Neuronal stem cell (in vitro differentiated cells): ENCODE measurements at regions not wholly inside any gene's neighbourhood (a gene's known extent, or its start where the extent isn't known, plus 50 kb on each side); places are given as distances from the start of the nearest gene placed in this dataset.
"Not testable (repeated sequence)": the region's sequence is repeated elsewhere in the genome, so short reads cannot be mapped to it uniquely, and the experiment has no call there.

Experiments
- DNase-seq: peaks from one replicate; pipeline ENCODE4 v3.0.0-alpha.2; 2013; ENCODE audit warnings: low spot score
- H2AFZ ChIP-seq: one replicate; pipeline ENCODE4 v1.6.1; 2013; ENCODE audit warnings: mild to moderate bottlenecking, low read length, inconsistent platforms
- H2AK5ac ChIP-seq: 2 replicates; pipeline ENCODE4 v1.6.1; 2013; ENCODE audit warnings: low read depth, mild to moderate bottlenecking, inconsistent platforms, low read length, moderate library complexity, mixed read lengths
- H2BK120ac ChIP-seq: 2 replicates; pipeline ENCODE4 v1.6.1; 2013; ENCODE audit warnings: low read depth, mild to moderate bottlenecking, inconsistent platforms, low read length, moderate library complexity, mixed read lengths
- H2BK12ac ChIP-seq: one replicate; pipeline ENCODE4 v1.6.1; 2013; ENCODE audit warnings: low read length, inconsistent platforms
- H2BK15ac ChIP-seq: 2 replicates; pipeline ENCODE4 v1.6.1; 2013; ENCODE audit warnings: mild to moderate bottlenecking, low read length, inconsistent platforms, mixed read lengths
- H2BK5ac ChIP-seq: one replicate; pipeline ENCODE4 v1.6.1; 2013; ENCODE audit warnings: inconsistent platforms, mild to moderate bottlenecking, low read length, moderate library complexity
- H3K14ac ChIP-seq: one replicate; pipeline ENCODE4 v1.6.1; 2013; ENCODE audit warnings: low read length, inconsistent platforms
- H3K18ac ChIP-seq: 2 replicates; pipeline ENCODE4 v1.6.1; 2013; ENCODE audit warnings: low read length, inconsistent platforms
- H3K23ac ChIP-seq: 2 replicates; pipeline ENCODE4 v1.6.1; 2013; ENCODE audit warnings: low read depth, mild to moderate bottlenecking, mixed read lengths, low read length, inconsistent platforms; ENCODE audit not compliant: poor library complexity
- H3K27ac ChIP-seq: replicated peaks from 3 replicates; pipeline ENCODE4 v1.5.1; 2013; ENCODE audit warnings: low read length, inconsistent platforms
- H3K27me3 ChIP-seq, 3 experiments: 2 replicates each; pipeline ENCODE4 v1.6.1; 2013; ENCODE audit warnings: low read length in 3 of 3, mild to moderate bottlenecking in 2 of 3, inconsistent platforms in 1 of 3, low read depth in 1 of 3, mixed read lengths in 1 of 3, moderate library complexity in 1 of 3; ENCODE audit not compliant: control insufficient read depth in 3 of 3, insufficient read depth in 3 of 3
- H3K36me3 ChIP-seq, 2 donors: replicated peaks in 1 of 2; 2 replicates each; pipeline ENCODE4 v1.6.1; 2013; ENCODE audit warnings: low read length in 2 of 2; ENCODE audit not compliant: control insufficient read depth in 2 of 2, insufficient read depth in 2 of 2
- H3K4ac ChIP-seq: 2 replicates; pipeline ENCODE4 v1.6.1; 2013; ENCODE audit warnings: inconsistent platforms, mild to moderate bottlenecking, low read length, moderate library complexity
- H3K4me1 ChIP-seq, 2 donors: 1 replicate in 1 of 2; 2 replicates in 1 of 2; pipeline ENCODE4 v1.6.1; 2013; ENCODE audit warnings: low read length in 2 of 2, low read depth in 1 of 2; ENCODE audit not compliant: control insufficient read depth in 2 of 2, insufficient read depth in 1 of 2
- H3K4me2 ChIP-seq: one replicate; pipeline ENCODE4 v1.6.1; 2013; ENCODE audit warnings: mild to moderate bottlenecking, low read length, inconsistent platforms; ENCODE audit not compliant: insufficient read depth, poor library complexity, severe bottlenecking
- H3K4me3 ChIP-seq, 2 donors: 2 replicates each; pipeline ENCODE4 v1.5.1; 2013; ENCODE audit warnings: low read length in 2 of 2, mild to moderate bottlenecking in 2 of 2, inconsistent platforms in 1 of 2, moderate library complexity in 1 of 2
- H3K79me1 ChIP-seq: one replicate; pipeline ENCODE4 v1.6.1; 2013; ENCODE audit warnings: low read depth, mild to moderate bottlenecking, inconsistent platforms, low read length, moderate library complexity
- H3K9ac ChIP-seq: one replicate; pipeline ENCODE4 v1.6.1; 2013; ENCODE audit warnings: mild to moderate bottlenecking, low read depth, low read length, inconsistent platforms; ENCODE audit not compliant: poor library complexity
- H3K9me3 ChIP-seq, 2 donors: replicated peaks in 1 of 2; 2 replicates each; pipeline versions ENCODE3 to v1.6.1; 2013; ENCODE audit warnings: low read length in 2 of 2, mild to moderate bottlenecking in 2 of 2, inconsistent platforms in 1 of 2, low read depth in 1 of 2, mixed read lengths in 1 of 2, moderate library complexity in 1 of 2; ENCODE audit not compliant: control insufficient read depth in 2 of 2, insufficient read depth in 1 of 2
- H4K8ac ChIP-seq: one replicate; pipeline ENCODE4 v1.6.1; 2013; ENCODE audit warnings: low read depth, mild to moderate bottlenecking, inconsistent platforms, low read length, moderate library complexity
- H4K91ac ChIP-seq: one replicate; pipeline ENCODE4 v1.6.1; 2013; ENCODE audit warnings: low read length, low read depth, mild to moderate bottlenecking, inconsistent platforms; ENCODE audit not compliant: poor library complexity
- WGBS, 2 donors: extraction: QIAGEN DNeasy Blood & Tissue Kit; methylation state at CpG; one replicate each; pipeline ENCODE4 v1.1.7; 2013; ENCODE audit warnings: missing lambda C conversion rate in 2 of 2, mixed read lengths in 1 of 2; ENCODE audit not compliant: insufficient read length in 2 of 2, insufficient replicate concordance in 1 of 2; ENCODE audit errors: extremely low coverage in 2 of 2; 5-methylcytosine and 5-hydroxymethylcytosine counted together

DNA sequence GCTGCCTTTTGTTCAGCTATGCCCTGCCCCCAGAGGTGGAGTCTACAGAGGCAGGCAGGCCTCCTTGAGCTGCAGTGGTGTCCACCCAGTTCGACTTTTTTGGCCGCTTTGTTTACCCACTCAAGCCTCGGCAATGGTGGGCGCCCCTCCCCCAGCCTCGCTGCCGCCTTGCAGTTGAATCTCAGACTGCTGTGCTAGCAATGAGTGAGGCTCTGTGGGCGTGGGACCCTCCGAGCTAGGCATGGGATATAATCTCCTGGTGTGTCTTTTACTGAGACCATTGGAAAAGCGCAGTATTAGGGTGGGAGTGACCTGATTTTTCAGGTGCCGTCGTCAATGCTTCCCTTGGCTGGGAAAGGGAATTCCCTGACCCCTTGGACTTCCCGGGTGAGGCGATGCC is 279.3 kb downstream of the PTH2R start:
- no CpG with 5 or more reads among the region's 13 CpGs for WGBS, 2 donors
- H3K14ac ChIP-seq, DNase-seq: not testable (repeated sequence)

DNA sequence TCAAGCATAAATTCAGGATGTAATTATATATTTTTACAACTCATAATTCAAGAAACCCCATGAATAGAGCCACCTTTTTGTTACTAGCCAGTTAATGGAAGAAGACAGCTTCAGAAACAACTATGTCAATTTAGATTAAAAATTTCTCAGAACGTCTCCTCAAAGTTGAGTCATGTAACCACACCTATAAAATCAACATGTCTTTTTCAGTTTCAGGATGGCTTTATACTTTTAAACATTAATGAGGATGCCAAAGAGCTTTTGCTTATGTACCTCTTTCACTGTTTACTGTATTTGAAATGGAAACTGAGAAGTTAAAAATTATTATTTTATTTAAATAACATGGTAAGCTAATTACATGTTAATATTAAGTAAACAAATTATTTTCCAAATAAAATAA is 280.1 kb downstream of the PTH2R start:
- Histone ChIP-seq H2AK5ac (no peak overlapping the region), H3K4me2 (no peak overlapping the region), H3K27me3 (no peaks in the 10 kb centered on the region), H3K4me1 (no peaks in the 10 kb centered on the region), H2BK120ac (no peak overlapping the region), H3K14ac (no peak overlapping the region), H3K27ac (no peak overlapping the region), H3K36me3 (no peaks in the 10 kb centered on the region), H3K9me3 (peaks cover 0 to 2% of the 10 kb centered on the region in 2 donors), H4K91ac (no peak overlapping the region), H2AFZ (no peak overlapping the region), H2BK15ac (no peak overlapping the region), H4K8ac (no peak overlapping the region), H3K23ac (no peak overlapping the region), H2BK5ac (no peak overlapping the region), H3K79me1 (no peaks in the 10 kb centered on the region), H3K4me3 (no peak overlapping the region), H3K9ac (no peak overlapping the region), H3K4ac (no peak overlapping the region), H2BK12ac (no peak overlapping the region), H3K18ac (no peak overlapping the region)
- no peak for DNase-seq
- WGBS, 2 donors = no CpG with 5 or more reads among the region's 1 CpG

More for the DNA sequence above, 279.3 kb downstream of the PTH2R start:
- H2BK15ac ChIP-seq, H3K4me3 ChIP-seq, H2AFZ ChIP-seq, H2BK5ac ChIP-seq, H2BK12ac ChIP-seq, H3K9ac ChIP-seq, H3K4me2 ChIP-seq, H3K36me3 ChIP-seq, H3K9me3 ChIP-seq, H3K27me3 ChIP-seq, H2AK5ac ChIP-seq, H3K23ac ChIP-seq, H3K27ac ChIP-seq, H2BK120ac ChIP-seq, H3K18ac ChIP-seq, H4K8ac ChIP-seq, H4K91ac ChIP-seq, H3K79me1 ChIP-seq, H3K4me1 ChIP-seq, H3K4ac ChIP-seq: not testable (repeated sequence)

DNA sequence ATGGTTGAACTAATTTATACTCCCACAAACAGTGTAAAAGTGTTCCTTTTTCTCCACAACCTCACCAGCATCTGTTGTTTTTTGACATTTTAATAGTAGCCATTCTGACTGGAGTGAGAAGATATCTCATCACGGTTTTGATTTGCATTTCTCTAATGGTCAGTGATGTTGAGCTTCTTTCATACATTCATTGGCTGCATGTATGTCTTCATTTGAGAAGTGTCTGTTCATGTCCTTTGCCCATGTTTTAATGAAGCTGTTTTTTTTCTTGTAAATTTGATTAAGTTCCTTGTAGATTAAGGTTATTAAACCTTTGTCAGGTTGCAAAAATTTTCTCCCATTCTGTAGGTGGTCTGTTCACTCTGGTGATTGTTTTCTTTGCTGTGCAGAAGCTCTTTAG is 281.1 kb downstream of the PTH2R start:
- not testable (repeated sequence) for H3K4me1 ChIP-seq, H2AFZ ChIP-seq, H3K79me1 ChIP-seq, H3K18ac ChIP-seq, H2BK120ac ChIP-seq, H4K8ac ChIP-seq, H3K4me2 ChIP-seq, H3K9me3 ChIP-seq, H3K27me3 ChIP-seq, H4K91ac ChIP-seq, H3K4ac ChIP-seq, H2BK15ac ChIP-seq, H3K27ac ChIP-seq, H3K23ac ChIP-seq, H3K4me3 ChIP-seq, H3K36me3 ChIP-seq, H2BK12ac ChIP-seq, H2AK5ac ChIP-seq, DNase-seq, H3K14ac ChIP-seq, H3K9ac ChIP-seq, H2BK5ac ChIP-seq
- no CpG with 5 or more reads among the region's 1 CpG for WGBS, 2 donors

DNA sequence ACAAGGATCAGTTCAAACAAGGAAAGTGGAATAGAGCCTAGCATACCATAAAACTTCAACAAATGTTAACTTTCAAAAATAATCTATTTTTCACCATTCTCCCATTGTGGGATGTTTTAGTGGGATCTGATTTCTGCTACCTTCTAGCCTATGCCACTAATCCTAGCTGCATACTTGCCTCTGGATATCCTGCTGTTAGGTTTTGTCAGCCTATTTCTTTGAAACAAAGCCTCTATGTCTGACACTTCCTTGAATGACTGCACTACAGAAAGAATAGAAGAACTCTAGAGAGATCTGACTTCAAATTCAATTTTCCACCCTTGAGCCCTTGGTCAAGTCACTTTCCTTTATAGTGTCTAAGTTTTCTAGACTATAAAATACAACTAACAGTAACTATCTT is 291.5 kb downstream of the PTH2R start:
- Histone ChIP-seq H3K14ac (no peak overlapping the region), H2BK15ac (no peak overlapping the region), H3K79me1 (no peaks in the 10 kb centered on the region), H2BK120ac (no peak overlapping the region), H2BK12ac (no peak overlapping the region), H3K4me3 (no peak overlapping the region), H4K91ac (no peak overlapping the region), H3K18ac (no peak overlapping the region), H3K27me3 (no peaks in the 10 kb centered on the region), H4K8ac (no peak overlapping the region), H2AFZ (no peak overlapping the region), H3K4ac (no peak overlapping the region), H3K9ac (no peak overlapping the region), H2AK5ac (no peak overlapping the region), H3K27ac (no peak overlapping the region), H3K36me3 (no peaks in the 10 kb centered on the region), H3K4me1 (peaks cover 0 to 1% of the 10 kb centered on the region in 2 donors), H3K4me2 (no peak overlapping the region), H3K9me3 (no peaks in the 10 kb centered on the region), H2BK5ac (no peak overlapping the region), H3K23ac (no peak overlapping the region)
- peak; percentile 51 for DNase-seq
